Omental fat pad (tissue), 3 donors: ENCODE measurements at regions not wholly inside any gene's neighbourhood (a gene's known extent, or its start where the extent isn't known, plus 50 kb on each side); places are given as distances from the start of the nearest gene placed in this dataset.

ENCODE experiments used
- ATAC-seq: fragments of 150-250 bp; one replicate; pipeline ENCODE4 v1.9.1; 2016; ENCODE audit warnings: mild to moderate bottlenecking, moderate library complexity; ENCODE audit not compliant: low FRiP score
- DNase-seq: peaks from one replicate; pipeline ENCODE4 v3.0.0-alpha.2; 2019; ENCODE audit warnings: low spot score
- CTCF ChIP-seq, 3 donors: fragments of 450-650 bp; IDR thresholded peaks; one replicate each; pipeline ENCODE4 v1.5.1; 2016 to 2017; ENCODE audit warnings: antibody characterized with exemption in 3 of 3, mild to moderate bottlenecking in 3 of 3, moderate library complexity in 2 of 3

- no peak for TF ChIP-seq CTCF (IDR thresholded peaks at IDR 0.05)
- ATAC-seq: no peak
- no peak for DNase-seq
These were observed 338.6 kb downstream of the TBX15 start for GRCh38 chr1:118649369-118650106.

- no peak for ATAC-seq
- no peak for DNase-seq
- TF ChIP-seq CTCF (IDR thresholded peaks at IDR 0.05): no peak
These were observed 352.1 kb downstream of the TBX15 start for GRCh38 chr1:118636004-118636403.

- no peak for TF ChIP-seq CTCF (IDR thresholded peaks at IDR 0.05)
- ATAC-seq: no peak
- no peak for DNase-seq
These were observed 360.7 kb downstream of the TBX15 start for GRCh38 chr1:118627435-118627834.

- ATAC-seq (no peak), DNase-seq (no peak)
- no peak for TF ChIP-seq CTCF (IDR thresholded peaks at IDR 0.05)
These were observed 366.3 kb downstream of the TBX15 start for GRCh38 chr1:118621839-118622238.

GRCh38 chr1:118618618-118619340, 369.4 kb downstream of the TBX15 start:
- no peak for ATAC-seq
- DNase-seq: no peak
- TF ChIP-seq CTCF (IDR thresholded peaks at IDR 0.05): no peak

GRCh38 chr1:118617916-118618315, 370.2 kb downstream of the TBX15 start:
- TF ChIP-seq CTCF (IDR thresholded peaks at IDR 0.05): no peak
- ATAC-seq (no peak), DNase-seq (no peak)

- ATAC-seq (no peak), DNase-seq (no peak)
- no peak for TF ChIP-seq CTCF (IDR thresholded peaks at IDR 0.05)
These were observed 373.1 kb downstream of the TBX15 start for GRCh38 chr1:118615066-118615465.
